ENCODE measurements at regions not wholly inside any gene's neighbourhood (a gene's known extent, or its start where the extent isn't known, plus 50 kb on each side); places are given as distances from the start of the nearest gene placed in this dataset.

GRCh38 chr21:43313221-43313938, 113.6 kb downstream of the SIK1 start:
- CTCF ChIA-PET = no interaction called here
- H3K79me2 ChIP-seq (ENCODE audit: low read length) = no peaks in the 10 kb centered on the region

GRCh38 chr21:43312751-43313169, 114.2 kb downstream of the SIK1 start:
- intact Hi-C loops (cut with micrococcal nuclease) = loop anchor here (10.0 kb wide), 1 partner anchor 332 kb away; no protein-coding TSS in a partner anchor
- no peak for DNase-seq
- no peak overlapping the region for H3K4me3 ChIP-seq (ENCODE audit: low read length)
- H3F3A ChIP-seq (ENCODE audit: low read length, unreplicated experiment) = no peaks in the 10 kb centered on the region
- TF ChIP-seq, protein P1, sequence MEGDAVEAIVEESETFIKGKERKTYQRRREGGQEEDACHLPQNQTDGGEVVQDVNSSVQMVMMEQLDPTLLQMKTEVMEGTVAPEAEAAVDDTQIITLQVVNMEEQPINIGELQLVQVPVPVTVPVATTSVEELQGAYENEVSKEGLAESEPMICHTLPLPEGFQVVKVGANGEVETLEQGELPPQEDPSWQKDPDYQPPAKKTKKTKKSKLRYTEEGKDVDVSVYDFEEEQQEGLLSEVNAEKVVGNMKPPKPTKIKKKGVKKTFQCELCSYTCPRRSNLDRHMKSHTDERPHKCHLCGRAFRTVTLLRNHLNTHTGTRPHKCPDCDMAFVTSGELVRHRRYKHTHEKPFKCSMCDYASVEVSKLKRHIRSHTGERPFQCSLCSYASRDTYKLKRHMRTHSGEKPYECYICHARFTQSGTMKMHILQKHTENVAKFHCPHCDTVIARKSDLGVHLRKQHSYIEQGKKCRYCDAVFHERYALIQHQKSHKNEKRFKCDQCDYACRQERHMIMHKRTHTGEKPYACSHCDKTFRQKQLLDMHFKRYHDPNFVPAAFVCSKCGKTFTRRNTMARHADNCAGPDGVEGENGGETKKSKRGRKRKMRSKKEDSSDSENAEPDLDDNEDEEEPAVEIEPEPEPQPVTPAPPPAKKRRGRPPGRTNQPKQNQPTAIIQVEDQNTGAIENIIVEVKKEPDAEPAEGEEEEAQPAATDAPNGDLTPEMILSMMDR (conservative IDR thresholded peaks at IDR 0.05; ENCODE audit: low read depth, low read length) = no peak
- TF ChIP-seq EZH2 (IDR thresholded peaks at IDR 0.05; ENCODE audit: low read length, unreplicated experiment) = no peak
- TF ChIP-seq EZH2phosphoT487 (IDR thresholded peaks at IDR 0.05; ENCODE audit: borderline replicate concordance, low read length) = no peak
- H3K9me3 ChIP-seq (ENCODE audit: low read length) = no peaks in the 10 kb centered on the region
- no TSS peak for BruUV-seq (replicated peaks)
- no peaks in the 10 kb centered on the region for H3K36me3 ChIP-seq (ENCODE audit: low read depth, low read length)
- ChIA-PET CTCF (no interaction called here), POLR2A (ENCODE audit: unreplicated experiment) (no interaction called here)
- no peak overlapping the region for H3K9ac ChIP-seq (ENCODE audit: low read length)
- ATAC-seq = no peak
- H3K27ac ChIP-seq (ENCODE audit: low read length) = no peak overlapping the region
- no peak overlapping the region for H3K4me2 ChIP-seq (ENCODE audit: low read length)
- H4K20me1 ChIP-seq (ENCODE audit: low read length) = no peaks in the 10 kb centered on the region
- no peaks in the 10 kb centered on the region for H3K27me3 ChIP-seq (ENCODE audit: low read length)
- H3K9me2 ChIP-seq (replicated peaks; ENCODE audit: low read length) = no peaks in the 10 kb centered on the region
- H3K4me1 ChIP-seq (ENCODE audit: insufficient read depth, low read length) = no peaks in the 10 kb centered on the region
- H3K79me2 ChIP-seq (ENCODE audit: low read length) = no peaks in the 10 kb centered on the region
- no peak overlapping the region for H2AFZ ChIP-seq (ENCODE audit: low read length)

More at GRCh38 chr21:43313221-43313938, 113.6 kb downstream of the SIK1 start:
- Histone ChIP-seq H2AFZ (ENCODE audit: low read length) (no peak overlapping the region), H3K9me2 (replicated peaks; ENCODE audit: low read length) (no peaks in the 10 kb centered on the region), H3K9me3 (ENCODE audit: low read length) (no peaks in the 10 kb centered on the region), H3F3A (ENCODE audit: low read length, unreplicated experiment) (no peaks in the 10 kb centered on the region), H3K4me2 (ENCODE audit: low read length) (no peak overlapping the region), H3K4me3 (ENCODE audit: low read length) (no peak overlapping the region), H4K20me1 (ENCODE audit: low read length) (no peaks in the 10 kb centered on the region), H3K27ac (ENCODE audit: low read length) (no peak overlapping the region), H3K9ac (ENCODE audit: low read length) (no peak overlapping the region), H3K36me3 (ENCODE audit: low read depth, low read length) (no peaks in the 10 kb centered on the region), H3K27me3 (ENCODE audit: low read length) (no peaks in the 10 kb centered on the region), H3K4me1 (ENCODE audit: insufficient read depth, low read length) (no peaks in the 10 kb centered on the region)
- ATAC-seq (no peak), DNase-seq (no peak)
- TF ChIP-seq EZH2 (IDR thresholded peaks at IDR 0.05; ENCODE audit: low read length, unreplicated experiment) = no peak
- no peak for TF ChIP-seq EZH2phosphoT487 (IDR thresholded peaks at IDR 0.05; ENCODE audit: borderline replicate concordance, low read length)
- intact Hi-C loops (cut with micrococcal nuclease) = loop anchor here (10.0 kb wide), 1 partner anchor 331 kb away; no protein-coding TSS in a partner anchor
- BruUV-seq (replicated peaks) = no TSS peak
- POLR2A ChIA-PET (ENCODE audit: unreplicated experiment) = no interaction called here

- H3K79me2 ChIP-seq (ENCODE audit: low read length) = no peaks in the 10 kb centered on the region
- H3K27ac ChIP-seq (ENCODE audit: low read length) = no peak overlapping the region
- intact Hi-C loops (cut with micrococcal nuclease) = loop anchor here (10.0 kb wide), 1 partner anchor 333 kb away; no protein-coding TSS in a partner anchor
- H3K36me3 ChIP-seq (ENCODE audit: low read depth, low read length) = no peaks in the 10 kb centered on the region
- no peaks in the 10 kb centered on the region for H3K9me2 ChIP-seq (replicated peaks; ENCODE audit: low read length)
- ChIA-PET CTCF (no interaction called here), POLR2A (ENCODE audit: unreplicated experiment) (no interaction called here)
- ATAC-seq (no peak), DNase-seq (no peak)
- no peaks in the 10 kb centered on the region for H3F3A ChIP-seq (ENCODE audit: low read length, unreplicated experiment)
- H3K4me3 ChIP-seq (ENCODE audit: low read length) = no peak overlapping the region
- peaks cover 7% of the 10 kb centered on the region; the same call in 1 of the 2 replicates for H3K4me1 ChIP-seq (ENCODE audit: insufficient read depth, low read length)
- TF ChIP-seq EZH2phosphoT487 (IDR thresholded peaks at IDR 0.05; ENCODE audit: borderline replicate concordance, low read length) = no peak
- TF ChIP-seq, protein P1 (conservative IDR thresholded peaks at IDR 0.05; ENCODE audit: low read depth, low read length) = no peak
- TF ChIP-seq EZH2 (IDR thresholded peaks at IDR 0.05; ENCODE audit: low read length, unreplicated experiment) = no peak
- H4K20me1 ChIP-seq (ENCODE audit: low read length) = no peaks in the 10 kb centered on the region
- no peaks in the 10 kb centered on the region for H3K9me3 ChIP-seq (ENCODE audit: low read length)
- no peak overlapping the region for H3K4me2 ChIP-seq (ENCODE audit: low read length)
- BruUV-seq (replicated peaks) = no TSS peak
- no peak overlapping the region for H3K9ac ChIP-seq (ENCODE audit: low read length)
- H3K27me3 ChIP-seq (ENCODE audit: low read length) = no peaks in the 10 kb centered on the region
- H2AFZ ChIP-seq (ENCODE audit: low read length) = no peak overlapping the region
These were observed 114.9 kb downstream of the SIK1 start for GRCh38 chr21:43312011-43312410.
